ENCODE measurements at regions not wholly inside any gene's neighbourhood (a gene's known extent, or its start where the extent isn't known, plus 50 kb on each side); places are given as distances from the start of the nearest gene placed in this dataset.
"Not testable (repeated sequence)": the region's sequence is repeated elsewhere in the genome, so short reads cannot be mapped to it uniquely, and the experiment has no call there.

DNA sequence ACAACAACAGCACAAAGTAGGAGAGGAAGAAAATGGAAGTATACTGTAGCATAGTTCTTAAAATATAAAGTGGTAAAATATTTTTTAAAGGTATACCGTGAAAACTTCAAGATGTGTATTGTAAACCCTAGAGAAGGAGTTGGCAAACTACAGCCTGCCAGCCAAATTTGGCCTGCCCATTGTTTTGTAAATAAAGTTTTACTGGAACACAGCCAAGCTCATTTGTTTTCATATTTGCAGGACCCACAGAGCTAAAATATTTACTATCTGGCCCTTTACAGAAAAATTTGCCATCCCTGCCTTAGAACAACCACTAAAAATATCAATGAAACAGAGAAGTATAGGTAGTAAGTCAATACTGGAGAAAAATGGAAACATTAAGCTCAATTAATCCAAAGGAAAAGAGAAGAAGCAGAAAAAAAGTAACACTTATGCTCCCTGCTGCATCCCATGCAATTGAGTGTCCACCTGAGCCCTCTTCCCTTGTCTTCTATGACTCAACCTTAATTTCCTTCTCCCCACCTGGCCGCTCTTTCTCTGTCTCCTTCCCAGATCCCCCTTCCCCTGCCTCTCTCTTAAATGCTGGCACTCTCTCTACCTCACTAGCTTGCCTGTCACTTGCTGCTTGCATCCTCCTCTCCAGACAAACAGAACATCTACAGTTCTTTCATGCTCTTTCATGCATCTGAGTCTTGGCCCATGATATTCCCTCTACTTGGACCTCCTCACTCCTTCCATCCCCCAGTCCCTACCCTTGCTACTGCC is 50.6 kb upstream of the FER start:
- no peak for DNase-seq

DNA sequence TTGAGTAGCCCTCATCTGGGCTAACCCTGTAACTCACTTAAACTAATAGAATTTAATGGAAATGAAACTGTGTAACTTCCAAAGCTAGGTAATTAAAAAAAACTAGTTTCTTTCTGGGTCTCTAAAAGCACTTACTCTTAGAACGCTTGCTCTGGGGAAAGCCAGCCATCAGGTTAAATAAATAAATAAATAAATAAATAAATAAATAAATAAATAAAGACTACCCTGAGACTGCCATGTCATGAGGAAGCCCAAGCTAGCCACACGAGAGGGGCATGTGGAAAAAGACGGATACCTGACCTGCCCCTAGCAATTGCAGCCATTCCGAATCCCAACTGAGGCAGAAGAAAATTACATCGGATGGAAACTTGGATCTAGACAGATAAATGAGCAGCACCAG is 51.3 kb upstream of the FER start:
- DNase-seq = no peak

DNA sequence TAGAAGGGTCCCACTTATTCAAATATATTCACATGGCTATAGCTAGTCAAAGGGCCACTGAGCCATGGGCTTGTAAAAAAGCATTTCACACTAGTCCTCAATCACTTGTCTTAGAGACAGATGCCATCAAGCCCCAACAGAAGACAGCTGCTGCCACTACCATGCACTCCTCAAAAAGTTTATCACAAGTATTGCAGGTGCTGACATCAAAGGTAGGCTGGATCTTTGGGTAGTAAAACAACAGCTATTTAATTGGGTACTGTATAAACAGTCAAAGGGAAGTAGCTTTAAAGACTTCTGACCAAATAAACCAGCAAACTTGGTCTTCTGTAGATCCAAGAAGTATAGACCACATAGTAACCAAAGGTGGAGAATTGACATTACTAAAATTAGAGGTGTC is 59.2 kb upstream of the FER start:
- DNase-seq = no peak

DNA sequence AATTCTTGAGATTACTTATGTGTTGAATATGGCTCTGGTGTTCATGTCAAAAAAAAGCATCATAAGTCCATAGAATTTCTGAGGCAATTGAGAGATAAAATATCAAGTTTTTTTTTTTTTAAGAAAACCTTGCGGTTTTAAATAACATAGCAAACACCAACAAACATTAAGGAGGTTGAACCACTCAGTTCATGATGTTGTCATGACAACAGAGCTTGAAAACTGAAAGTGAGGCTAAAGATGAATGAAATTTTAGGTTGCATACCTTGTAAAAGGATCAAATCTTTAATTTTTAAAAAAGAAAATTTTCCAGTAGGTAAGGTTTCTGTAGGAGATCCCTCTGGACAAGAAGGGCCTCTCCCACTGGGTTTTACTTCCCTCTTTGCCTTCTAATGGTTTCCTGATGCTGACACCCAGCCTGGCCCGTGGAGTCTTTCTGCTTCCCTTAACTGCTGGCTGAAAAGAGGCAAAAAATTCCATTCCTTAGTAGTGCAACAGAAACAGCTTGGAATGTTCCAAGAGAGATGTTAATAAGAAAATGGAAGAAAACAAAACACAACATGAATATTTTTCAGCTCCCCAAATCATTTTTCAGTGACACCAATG is 60.0 kb upstream of the FER start:
- no peak for DNase-seq

DNA sequence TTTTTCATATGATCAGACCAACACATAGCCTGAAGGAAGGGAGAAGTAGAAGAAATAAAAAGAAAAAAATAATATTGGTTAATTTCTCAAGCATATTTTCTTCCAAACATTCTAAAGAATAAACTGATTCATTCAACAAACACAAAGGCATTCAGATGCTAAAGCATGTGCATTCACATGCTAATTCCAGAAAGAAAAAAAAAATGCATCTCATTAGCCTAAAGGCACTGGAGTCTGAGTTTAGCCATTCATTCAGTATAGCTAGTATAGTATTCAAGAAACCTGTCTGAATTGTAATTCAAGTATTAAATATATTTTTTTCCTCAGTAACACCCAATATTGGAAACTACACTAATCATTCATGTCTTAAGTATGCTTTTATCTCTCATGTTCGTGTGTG is 61.0 kb upstream of the FER start:
- DNase-seq = no peak

DNA sequence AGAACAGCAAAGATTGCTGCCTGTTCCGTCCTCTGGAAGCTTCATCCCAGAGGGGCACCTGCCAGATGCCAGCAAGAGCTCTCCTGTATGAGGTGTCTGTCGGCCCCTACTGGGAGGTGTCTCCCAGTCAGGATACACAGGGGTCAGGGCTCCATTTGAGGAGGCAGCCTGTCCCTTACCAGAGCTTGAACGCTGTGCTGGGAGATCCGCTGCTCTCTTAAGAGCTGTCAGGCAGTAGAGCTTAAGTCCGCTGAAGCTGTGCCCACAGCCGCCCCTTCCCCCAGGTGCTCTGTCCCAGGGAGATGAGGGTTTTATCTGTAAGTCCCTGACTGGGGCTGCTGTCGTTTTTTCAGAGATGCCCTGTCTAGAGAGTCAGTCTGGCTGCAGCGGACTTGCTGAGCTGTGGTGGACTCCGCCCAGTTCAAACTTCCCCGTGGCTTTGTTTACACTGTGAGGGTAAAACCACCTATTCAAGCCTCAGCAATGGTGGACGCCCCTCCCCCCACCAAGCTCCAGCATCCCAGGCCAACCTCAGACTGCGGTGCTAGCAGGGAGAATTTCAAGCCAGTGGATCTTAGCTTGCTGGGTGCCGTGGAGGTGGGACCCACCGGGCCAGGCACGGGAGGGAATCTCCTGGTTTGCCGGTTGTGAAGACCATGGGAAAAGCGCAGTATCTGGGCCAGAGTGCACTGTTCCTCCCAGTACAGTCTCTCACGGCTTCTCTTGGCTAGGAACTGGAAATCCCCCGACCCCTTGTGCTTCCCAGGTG is 62.1 kb upstream of the FER start:
- DNase-seq = not testable (repeated sequence)

DNA sequence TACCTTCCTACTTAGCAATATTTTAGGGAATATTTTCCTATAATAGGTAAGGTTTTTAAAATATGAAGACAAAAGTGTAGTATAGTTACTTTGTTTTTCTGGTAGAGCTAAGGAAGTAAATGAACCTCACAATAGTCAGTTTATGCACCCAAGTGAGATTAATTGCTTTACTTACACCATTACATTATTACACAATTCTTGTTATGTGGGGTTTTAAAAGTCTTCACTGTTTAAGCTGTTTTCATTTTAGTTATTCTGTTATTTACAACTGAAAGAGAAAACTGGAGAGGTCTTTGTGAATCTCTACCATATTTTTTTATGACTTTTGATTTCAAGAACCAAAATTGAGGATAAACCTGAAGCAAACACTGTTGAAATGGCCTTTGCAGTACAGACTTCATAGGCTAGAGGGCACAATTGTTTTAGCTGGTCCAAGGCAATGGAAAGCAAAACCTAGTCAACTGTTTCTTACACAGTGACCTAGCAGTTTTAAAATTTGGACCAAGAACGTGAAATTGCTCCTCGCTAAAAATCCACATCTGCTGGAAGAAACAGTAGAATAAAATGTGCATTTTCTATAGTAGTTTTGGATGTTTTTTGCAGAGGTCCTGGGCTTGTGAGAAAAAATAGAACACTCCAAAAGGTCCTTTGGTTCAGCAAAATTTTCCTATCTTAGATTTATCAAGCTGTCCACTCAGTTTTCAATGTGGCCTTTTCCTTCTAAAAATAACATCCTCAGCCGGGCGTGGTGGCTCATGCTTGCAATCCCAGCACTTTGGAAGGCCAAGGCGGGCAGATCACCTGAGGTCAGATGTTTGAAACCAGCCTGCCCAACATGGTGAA is 66.4 kb upstream of the FER start:
- DNase-seq = no peak

DNA sequence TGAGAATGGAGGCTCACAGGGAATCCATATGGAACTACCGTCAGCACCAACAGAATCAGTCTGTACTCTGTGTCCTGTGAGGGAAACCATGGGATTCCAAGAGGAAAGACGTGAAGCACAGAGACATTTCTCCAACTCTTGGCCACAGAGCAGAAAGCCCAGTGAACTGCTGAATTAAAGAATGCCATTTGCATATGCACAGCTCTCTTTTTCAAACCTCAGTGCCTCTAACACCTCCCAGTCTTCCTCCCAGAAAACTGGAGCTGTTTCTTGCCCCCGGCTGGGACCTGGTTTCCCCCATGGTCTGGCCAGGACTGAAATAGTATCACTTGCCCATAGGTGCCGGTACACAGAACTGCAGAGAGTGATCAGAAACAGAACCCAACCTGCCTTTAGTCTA is 69.6 kb upstream of the FER start:
- no peak for DNase-seq

DNA sequence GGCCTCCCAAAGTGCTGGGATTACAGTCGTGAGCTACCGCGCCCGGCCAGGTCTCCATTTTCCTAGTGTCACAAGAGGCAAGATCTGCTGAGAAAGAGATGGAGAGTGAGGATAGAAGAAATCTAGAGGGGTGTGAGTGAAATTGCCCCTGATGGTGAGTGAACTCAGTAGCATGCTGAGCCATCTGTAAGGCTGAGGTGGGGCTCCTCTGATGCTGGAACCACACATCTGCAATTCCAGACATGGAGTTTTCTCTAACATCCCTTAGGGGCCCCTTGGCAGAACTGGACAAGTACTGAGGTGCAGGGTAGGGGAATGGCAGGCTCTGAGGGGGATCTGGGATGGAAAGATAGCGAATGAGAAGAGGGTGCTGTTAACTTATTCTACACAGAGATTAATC is 72.0 kb upstream of the FER start:
- DNase-seq = no peak

DNA sequence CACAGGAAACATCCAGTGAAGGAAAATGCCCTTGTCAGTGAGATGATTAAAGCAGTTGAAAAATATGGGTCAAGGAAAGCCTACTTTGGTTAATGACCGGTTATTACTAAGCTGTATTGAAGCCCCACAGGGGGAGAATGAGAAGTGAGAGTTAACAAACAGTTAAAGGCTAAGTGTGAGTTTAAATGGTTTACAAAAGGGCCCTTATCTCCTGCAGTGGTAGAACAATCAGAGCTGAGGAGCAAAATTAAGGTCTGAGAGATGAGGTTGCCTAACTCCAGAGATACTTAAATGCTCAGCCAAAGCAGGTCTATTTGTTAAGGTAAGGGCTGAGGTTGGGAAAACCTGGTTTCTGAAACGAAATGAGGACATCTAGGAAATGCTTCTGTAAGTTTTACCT is 75.1 kb upstream of the FER start:
- no peak for DNase-seq

DNA sequence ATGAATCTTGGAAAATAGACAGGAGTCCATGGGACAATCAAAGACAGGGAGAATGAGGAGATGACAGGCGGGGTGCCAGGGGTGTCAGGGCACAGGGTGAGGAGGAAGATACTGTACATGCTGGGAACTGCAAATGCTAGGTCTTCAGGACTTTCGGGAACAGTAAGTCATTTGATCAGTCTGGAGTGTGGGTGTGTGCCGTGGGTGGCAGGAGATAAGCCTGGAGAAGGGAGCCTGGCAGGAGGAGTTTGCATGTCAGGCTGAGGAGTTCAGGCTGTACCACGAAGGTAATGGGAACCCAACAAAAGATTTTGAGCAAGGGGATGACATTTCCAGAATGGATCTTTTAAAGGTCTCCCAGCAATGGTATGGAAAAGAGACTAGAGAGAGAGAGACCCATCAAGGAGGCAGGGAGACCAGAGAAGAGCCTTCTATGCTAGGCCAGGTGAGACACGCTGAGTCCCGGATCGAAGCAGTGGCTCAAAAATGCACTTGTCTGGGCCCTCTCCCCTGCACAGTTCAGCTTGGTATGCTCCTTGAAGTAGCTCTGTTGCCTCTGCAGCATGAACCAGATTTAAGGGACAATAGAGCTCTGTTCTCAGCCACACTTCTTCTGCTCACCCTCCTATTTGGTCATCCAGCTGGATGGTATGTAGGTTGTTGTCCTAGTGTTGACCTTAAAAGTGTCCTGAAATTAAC is 77.0 kb upstream of the FER start:
- DNase-seq = no peak

DNA sequence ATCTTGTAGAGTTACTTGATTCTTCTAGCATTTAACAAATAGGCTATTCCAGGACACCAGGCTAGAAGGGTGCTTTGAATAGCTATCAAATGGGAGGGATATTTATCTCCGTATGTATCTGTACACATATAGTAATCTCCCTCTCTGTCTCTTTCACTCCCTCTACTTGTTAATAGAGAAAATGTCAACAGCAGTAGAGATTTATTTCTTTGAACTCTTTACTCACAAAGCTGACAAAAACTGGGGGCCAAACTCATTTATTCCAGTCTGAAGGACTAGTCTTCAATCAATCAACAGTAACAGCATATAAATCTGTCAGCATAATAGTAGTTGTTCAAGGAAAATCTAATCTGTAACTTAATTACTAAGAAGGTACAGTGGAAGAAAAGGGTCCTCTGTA is 78.2 kb upstream of the FER start:
- no peak for DNase-seq

DNA sequence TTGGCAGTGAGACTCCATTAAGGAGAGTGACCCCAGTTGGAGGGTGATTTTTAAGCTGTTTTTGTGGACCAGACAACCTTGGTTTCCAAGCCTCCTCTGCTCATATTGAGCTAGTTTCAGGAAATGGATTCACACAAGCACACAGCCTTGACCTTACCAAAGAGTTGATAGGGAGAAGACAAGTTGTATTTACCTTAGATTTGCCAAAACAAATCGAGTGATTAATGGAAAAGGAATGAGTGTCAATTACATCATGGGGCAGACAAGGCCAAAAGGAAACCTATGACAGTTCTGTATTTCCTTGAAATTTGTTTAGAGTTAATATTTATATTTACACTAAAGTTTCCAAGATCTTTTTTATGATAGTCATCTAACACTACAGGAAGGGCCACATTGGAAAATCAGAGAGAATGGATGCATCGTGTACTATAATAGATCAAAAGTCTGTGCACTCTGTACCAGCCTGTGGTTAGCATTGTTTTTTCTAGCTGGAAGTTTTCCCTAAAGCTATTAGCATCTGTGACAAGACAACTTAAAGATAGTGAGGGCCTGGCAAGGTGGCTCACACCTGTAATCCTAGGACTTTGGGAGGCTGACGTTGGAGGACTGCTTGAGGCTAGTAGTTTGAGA is 86.0 kb upstream of the FER start:
- DNase-seq = no peak

DNA sequence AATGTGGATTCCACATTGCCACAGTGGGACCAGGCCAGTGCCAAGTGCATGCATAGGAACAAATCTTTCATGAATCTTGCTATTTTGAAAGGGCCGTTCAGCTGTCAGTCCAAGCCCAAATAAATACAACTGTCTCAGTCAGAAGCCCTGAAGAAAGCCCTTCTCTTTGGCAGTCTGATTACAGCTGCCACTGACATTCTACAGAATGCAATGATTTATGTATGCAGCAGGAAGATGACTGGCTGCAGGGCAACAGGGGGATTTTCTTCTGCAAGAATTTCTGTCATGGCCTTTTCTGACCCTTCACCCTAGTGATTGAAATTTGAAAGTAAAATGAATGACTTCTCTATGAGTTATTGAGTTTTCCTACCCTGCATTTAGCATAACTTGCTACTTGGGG is 86.7 kb upstream of the FER start:
- no peak for DNase-seq

DNA sequence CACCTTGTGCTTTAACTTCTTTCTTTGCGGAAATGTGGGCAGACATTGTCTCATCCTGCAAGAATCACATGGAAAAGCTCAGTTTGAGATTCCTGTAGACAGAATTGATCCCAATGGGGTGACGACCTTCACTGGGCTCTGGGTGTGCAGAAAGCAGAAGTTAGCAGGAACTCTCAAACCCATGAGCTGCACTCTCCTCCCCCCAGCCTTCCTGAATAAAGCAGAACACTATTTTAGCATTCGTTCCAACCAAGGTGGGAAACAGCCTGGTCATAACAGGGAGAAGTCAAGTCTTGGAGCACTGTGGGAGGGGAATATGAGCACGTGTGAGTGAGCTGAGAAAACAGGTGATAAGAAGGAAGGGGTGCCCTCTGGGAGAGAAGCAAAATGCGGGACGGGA is 87.4 kb upstream of the FER start:
- no peak for DNase-seq

DNA sequence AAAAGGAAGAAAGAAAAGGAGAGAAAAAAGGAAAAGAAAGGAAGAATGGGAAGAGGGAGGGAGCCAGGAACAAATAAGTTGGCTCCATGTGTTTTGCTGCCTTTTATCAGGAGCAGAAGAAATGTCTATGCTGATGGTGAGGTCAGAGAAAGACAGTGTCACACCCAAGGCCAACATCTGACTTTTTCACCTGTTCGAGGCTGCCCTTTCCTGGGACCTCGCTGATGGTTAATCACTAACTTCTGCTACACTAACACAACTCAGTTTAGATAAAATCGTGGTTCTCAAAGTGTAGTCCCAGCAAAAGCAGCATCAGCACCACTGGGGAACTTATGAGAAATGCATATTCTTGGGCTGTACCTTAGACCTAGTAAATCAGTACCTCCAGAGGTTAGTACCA is 88.2 kb upstream of the FER start:
- no peak for DNase-seq

DNA sequence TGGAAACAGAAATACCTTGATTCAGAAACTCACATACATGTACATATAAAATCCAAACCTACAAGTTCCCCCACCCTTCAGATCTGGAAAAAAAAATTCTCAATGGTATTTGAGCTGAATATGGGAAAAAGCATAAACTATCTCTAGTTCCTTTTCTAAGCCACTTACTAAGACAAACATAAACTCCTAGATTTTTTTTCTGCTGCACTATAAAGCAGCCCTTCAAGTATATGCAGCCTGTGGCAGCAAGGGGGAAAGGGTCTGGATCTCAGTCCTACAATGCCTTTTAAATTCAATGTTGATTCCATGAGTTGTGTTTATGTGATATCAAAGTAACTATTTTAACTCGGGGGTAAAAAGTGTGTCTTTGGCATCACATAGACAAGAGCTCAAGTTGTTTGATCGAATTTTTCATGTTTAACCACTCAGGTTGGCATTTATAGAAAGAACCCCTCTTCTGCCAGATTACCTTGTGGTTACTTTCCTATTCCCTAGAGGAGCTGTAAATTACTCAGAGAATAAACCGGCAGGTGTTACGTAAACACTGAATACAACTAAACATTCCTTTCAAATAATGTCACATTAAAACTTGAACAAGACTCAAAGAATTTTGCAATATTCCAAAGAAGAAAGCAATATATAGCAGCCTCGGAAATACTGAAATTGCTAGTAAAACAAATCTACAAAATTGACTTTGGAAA is 91.8 kb upstream of the FER start:
- DNase-seq = no peak

DNA sequence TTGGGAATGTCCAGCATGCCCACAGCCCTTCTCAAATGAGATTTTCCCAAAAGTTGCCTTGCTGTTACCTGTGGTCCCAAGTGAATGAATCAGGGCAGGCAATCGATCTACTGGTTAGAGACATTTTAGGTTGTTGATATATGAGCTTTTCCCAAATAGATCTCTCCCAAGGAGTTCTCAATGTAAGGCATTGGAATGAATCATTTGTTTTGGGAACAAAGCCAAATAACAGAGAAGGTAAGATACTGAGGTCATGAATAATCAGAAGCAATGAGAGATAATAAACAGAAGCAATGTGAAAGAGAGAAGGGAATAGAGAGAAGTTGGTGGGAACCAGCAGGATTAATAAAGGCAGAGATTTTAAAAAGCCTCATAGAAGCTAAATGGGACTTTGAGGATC is 93.6 kb upstream of the FER start:
- no peak for DNase-seq

DNA sequence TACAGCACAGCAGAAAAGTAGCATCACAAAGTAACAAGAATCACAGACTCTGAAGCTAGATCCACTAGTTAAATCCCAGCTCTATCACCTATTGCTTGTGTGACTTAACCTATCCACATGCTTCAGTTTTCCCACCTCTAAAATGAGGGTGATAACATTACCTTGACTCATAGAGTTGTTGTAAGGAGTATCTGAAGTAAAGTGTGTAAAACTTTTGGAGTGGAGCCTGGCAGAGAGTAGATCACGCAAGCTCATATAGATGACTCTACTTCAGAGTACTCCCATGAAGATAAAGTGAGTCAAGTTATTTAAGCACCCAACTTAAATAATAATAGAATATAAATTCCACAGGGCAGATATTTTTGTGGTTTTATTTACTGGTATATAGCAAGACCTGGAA is 94.5 kb upstream of the FER start:
- DNase-seq = no peak

DNA sequence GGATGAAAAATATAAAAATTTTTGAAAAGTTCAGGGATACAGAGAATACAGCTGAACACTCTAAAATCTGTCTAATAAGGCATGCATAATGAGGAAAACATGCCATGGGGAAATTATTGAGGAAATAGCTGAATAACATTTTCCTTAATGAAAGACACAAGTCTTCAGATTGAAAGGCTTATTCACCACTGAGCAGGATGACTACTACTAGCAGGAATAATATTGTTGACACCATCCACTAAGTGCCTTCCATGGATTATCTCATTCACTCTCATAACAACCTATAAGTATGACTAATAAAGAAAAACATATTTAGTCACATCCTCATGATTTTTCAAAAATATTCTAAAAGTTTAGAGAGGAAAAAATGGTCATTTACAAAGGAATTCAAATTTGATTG is 96.7 kb upstream of the FER start:
- no peak for DNase-seq

DNA sequence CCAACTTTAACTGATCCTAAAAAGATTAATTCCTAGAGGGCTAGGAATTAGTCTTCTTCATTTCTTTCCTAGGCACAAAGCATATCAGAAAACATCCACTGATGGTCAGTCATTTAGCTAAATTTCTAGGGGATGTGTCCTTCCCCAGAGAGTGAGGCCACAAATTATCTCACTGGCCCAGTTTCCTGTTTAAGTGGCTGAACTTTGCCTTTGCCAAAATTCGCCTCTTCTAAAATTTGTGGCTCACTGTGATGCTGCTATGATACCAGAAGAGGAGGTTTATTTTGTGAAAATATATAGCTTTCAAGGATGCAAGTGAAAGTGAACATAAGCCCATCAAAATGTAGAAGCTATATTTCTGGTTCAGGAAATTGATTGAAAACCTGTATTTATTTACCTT is 98.1 kb upstream of the FER start:
- no peak for DNase-seq

DNA sequence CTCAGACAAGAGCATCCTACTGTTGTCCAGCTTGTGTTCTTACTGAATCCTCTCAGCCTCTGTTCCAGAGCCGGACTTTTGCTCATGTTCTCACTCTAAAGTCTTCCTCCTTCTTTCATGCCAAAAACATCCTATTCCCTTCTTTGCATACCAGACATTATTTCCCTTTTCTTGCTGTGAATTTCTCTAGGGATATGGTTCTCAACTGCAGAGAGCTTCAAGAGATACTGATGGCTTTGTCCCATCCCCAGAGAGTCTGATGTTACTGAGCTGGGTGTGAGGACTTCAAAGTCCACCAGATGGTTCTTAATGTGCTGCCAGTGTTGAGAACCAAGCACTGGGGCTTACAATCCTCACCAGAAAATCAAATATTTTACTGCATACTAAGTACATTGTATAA is 98.6 kb upstream of the FER start:
- DNase-seq = no peak

All from NCI-H510A (cell line).